Keratinocyte (primary cell): ENCODE measurements at regions not wholly inside any gene's neighbourhood (a gene's known extent, or its start where the extent isn't known, plus 50 kb on each side); places are given as distances from the start of the nearest gene placed in this dataset.

Experiments
- DNase-seq: peaks from one replicate; pipeline ENCODE4 v3.0.0-alpha.2; 2011; ENCODE audit warnings: low read depth, missing footprints, low spot score
- FAIRE-seq: peaks from 2 replicates; lab custom pipeline; 2011; peaks lifted over from hg19 to GRCh38; lab: Jason Lieb, UNC
- H2AFZ ChIP-seq: 2 replicates; pipeline ENCODE4 v1.6.0; 2012; ENCODE audit warnings: low read length, control low read depth, inconsistent platforms; ENCODE audit not compliant: control insufficient read depth
- H3K27ac ChIP-seq: 2 replicates; pipeline ENCODE4 v1.5.1; 2011; ENCODE audit warnings: low read length; ENCODE audit not compliant: control insufficient read depth, insufficient read depth
- H3K27me3 ChIP-seq: 3 replicates; pipeline ENCODE4 v1.6.0; 2011; ENCODE audit warnings: low read length; ENCODE audit not compliant: control insufficient read depth, insufficient read depth; ENCODE audit errors: extremely low read depth
- H3K36me3 ChIP-seq, 2 experiments: 2 replicates in 1 of 2; 3 replicates in 1 of 2; pipeline ENCODE4 v1.5.1; 2011; ENCODE audit warnings: low read length in 2 of 2, mild to moderate bottlenecking in 1 of 2; ENCODE audit not compliant: control insufficient read depth in 2 of 2, insufficient read depth in 2 of 2; ENCODE audit errors: extremely low read depth in 1 of 2
- H3K4me1 ChIP-seq: 3 replicates; pipeline ENCODE4 v1.5.1; 2011; ENCODE audit warnings: low read length; ENCODE audit not compliant: control insufficient read depth, insufficient read depth; ENCODE audit errors: extremely low read depth
- H3K4me2 ChIP-seq: 3 replicates; pipeline ENCODE4 v1.6.0; 2011; ENCODE audit warnings: low read depth, low read length; ENCODE audit not compliant: control insufficient read depth, insufficient read depth; ENCODE audit errors: extremely low read depth
- H3K4me3 ChIP-seq, 3 experiments: fragments of 200-600 bp in 1 of 3; sonication (generic) in 1 of 3; 2 replicates in 2 of 3; 3 replicates in 1 of 3; pipeline ENCODE4 v1.5.1; 2011 to 2016; ENCODE audit warnings: low read length in 3 of 3, mild to moderate bottlenecking in 3 of 3, control low read depth in 2 of 3, inconsistent platforms in 1 of 3, low read depth in 1 of 3, mixed read lengths in 1 of 3, mixed run types in 1 of 3, moderate library complexity in 1 of 3; ENCODE audit not compliant: control insufficient read depth in 2 of 3, insufficient read depth in 2 of 3; ENCODE audit errors: extremely low read depth in 1 of 3
- H3K79me2 ChIP-seq: 2 replicates; pipeline ENCODE4 v1.6.0; 2012; ENCODE audit warnings: low read length; ENCODE audit not compliant: control insufficient read depth, insufficient read depth
- H3K9ac ChIP-seq: 3 replicates; pipeline ENCODE4 v1.6.0; 2011; ENCODE audit warnings: low read length; ENCODE audit not compliant: control insufficient read depth, insufficient read depth; ENCODE audit errors: extremely low read depth
- H3K9me1 ChIP-seq: 3 replicates; pipeline ENCODE4 v1.6.0; 2011; ENCODE audit warnings: low read length; ENCODE audit not compliant: control insufficient read depth, insufficient read depth; ENCODE audit errors: extremely low read depth
- H3K9me3 ChIP-seq: 2 replicates; pipeline ENCODE4 v1.5.1; 2012; ENCODE audit warnings: low read depth, low read length; ENCODE audit not compliant: control insufficient read depth
- H4K20me1 ChIP-seq: 3 replicates; pipeline ENCODE4 v1.6.0; 2011; ENCODE audit warnings: low read length; ENCODE audit not compliant: control insufficient read depth, insufficient read depth; ENCODE audit errors: extremely low read depth
- CTCF ChIP-seq, 3 experiments: IDR thresholded peaks in 1 of 3; conservative IDR thresholded peaks in 1 of 3; optimal IDR thresholded peaks in 1 of 3; 2 replicates in 2 of 3; 3 replicates in 1 of 3; pipeline versions ENCODE3 to v1.5.1; 2011; ENCODE audit warnings: low read length in 3 of 3, mild to moderate bottlenecking in 3 of 3, moderate library complexity in 2 of 3, control low read depth in 1 of 3, inconsistent platforms in 1 of 3; ENCODE audit not compliant: insufficient read depth in 2 of 3; ENCODE audit errors: extremely low read depth in 1 of 3
- EZH2 ChIP-seq: IDR thresholded peaks from one replicate; pipeline ENCODE4 v1.6.1; 2012; ENCODE audit warnings: inconsistent platforms, mild to moderate bottlenecking, low read length, moderate library complexity
- dilution Hi-C: fragments of 300-500 bp; cut with MboI; formaldehyde crosslinking; loops from one replicate; pipeline ENCODE4 v1.7.0; 2020; ENCODE audit warnings: low sequenced_read_pairs; ENCODE audit not compliant: extremely low pct_ligation_motif_present

- Histone ChIP-seq H3K9me3 (no peaks in the 10 kb centered on the region), H3K27ac (no peak overlapping the region), H2AFZ (no peak overlapping the region), H3K4me1 (no peaks in the 10 kb centered on the region), H3K4me3 (no peak overlapping the region), H3K9me1 (no peaks in the 10 kb centered on the region), H3K36me3 (no peaks in the 10 kb centered on the region), H3K4me2 (no peak overlapping the region), H3K27me3 (no peaks in the 10 kb centered on the region), H3K79me2 (no peaks in the 10 kb centered on the region), H3K9ac (no peak overlapping the region), H4K20me1 (no peaks in the 10 kb centered on the region)
- dilution Hi-C loops, result no loop called here
- DNase-seq, result no peak
- no peak for FAIRE-seq
- TF ChIP-seq EZH2 (no peak), CTCF (optimal IDR thresholded peaks at IDR 0.05 in 1 of 3, IDR thresholded peaks at IDR 0.05 in 1 of 3, conservative IDR thresholded peaks at IDR 0.05 in 1 of 3; ENCODE audit: extremely low read depth in 1 of 3, insufficient read depth in 2 of 3, low read length in 3 of 3) (no peak)
These were observed 259.2 kb downstream of the SLCO4C1 start for GRCh38 chr5:102036927-102037326.

- TF ChIP-seq EZH2 (no peak), CTCF (optimal IDR thresholded peaks at IDR 0.05 in 1 of 3, IDR thresholded peaks at IDR 0.05 in 1 of 3, conservative IDR thresholded peaks at IDR 0.05 in 1 of 3; ENCODE audit: extremely low read depth in 1 of 3, insufficient read depth in 2 of 3, low read length in 3 of 3) (no peak)
- no peak for FAIRE-seq
These were observed 264.4 kb downstream of the SLCO4C1 start for GRCh38 chr5:102031711-102032110.

More at GRCh38 chr5:102031711-102032110, 264.4 kb downstream of the SLCO4C1 start:
- no peaks in the 10 kb centered on the region for H3K9me1 ChIP-seq
- no peaks in the 10 kb centered on the region for H3K36me3 ChIP-seq
- no peak overlapping the region for H3K9ac ChIP-seq
- no peaks in the 10 kb centered on the region for H3K4me1 ChIP-seq
- H3K27me3 ChIP-seq, result no peaks in the 10 kb centered on the region
- no peak overlapping the region for H3K27ac ChIP-seq
- dilution Hi-C loops, result no loop called here
- H3K4me2 ChIP-seq, result no peak overlapping the region
- no peak overlapping the region for H3K4me3 ChIP-seq
- no peaks in the 10 kb centered on the region for H3K9me3 ChIP-seq
- no peak for DNase-seq
- no peaks in the 10 kb centered on the region for H3K79me2 ChIP-seq
- no peak overlapping the region for H2AFZ ChIP-seq
- no peaks in the 10 kb centered on the region for H4K20me1 ChIP-seq
